ENCODE measurements at regions not wholly inside any gene's neighbourhood (a gene's known extent, or its start where the extent isn't known, plus 50 kb on each side); places are given as distances from the start of the nearest gene placed in this dataset.

- SMC1A ChIA-PET (ENCODE audit: uncharacterized antibody, unreplicated experiment): interaction anchor here (1.0 kb wide), 1 partner anchor 10 kb away, joined by 4 read pairs; no protein-coding TSS in a partner anchor
- no peak for TF ChIP-seq WRNIP1 (IDR thresholded peaks at IDR 0.05; ENCODE audit: borderline replicate concordance, low read depth, low read length)
- TF ChIP-seq CREM (IDR thresholded peaks at IDR 0.05; ENCODE audit: low read depth): no peak
- TF ChIP-seq HSF1 (IDR thresholded peaks at IDR 0.05; ENCODE audit: low read depth, low read length): no peak
- TF ChIP-seq YY1 (IDR thresholded peaks at IDR 0.05; ENCODE audit: low read depth, low read length): no peak
- TF ChIP-seq, protein P1, sequence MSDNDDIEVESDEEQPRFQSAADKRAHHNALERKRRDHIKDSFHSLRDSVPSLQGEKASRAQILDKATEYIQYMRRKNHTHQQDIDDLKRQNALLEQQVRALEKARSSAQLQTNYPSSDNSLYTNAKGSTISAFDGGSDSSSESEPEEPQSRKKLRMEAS (IDR thresholded peaks at IDR 0.05; ENCODE audit: low read depth, low read length): no peak
- no peak for TF ChIP-seq BMI1 (IDR thresholded peaks at IDR 0.05; ENCODE audit: borderline replicate concordance)
- TF ChIP-seq EGR1 (IDR thresholded peaks at IDR 0.05; ENCODE audit: borderline replicate concordance in 1 of 2, low read depth in 2 of 2, low read length in 2 of 2): no peak
- no peak for TF ChIP-seq CEBPZ (IDR thresholded peaks at IDR 0.05; ENCODE audit: low read depth, low read length)
- TF ChIP-seq, protein P2, sequence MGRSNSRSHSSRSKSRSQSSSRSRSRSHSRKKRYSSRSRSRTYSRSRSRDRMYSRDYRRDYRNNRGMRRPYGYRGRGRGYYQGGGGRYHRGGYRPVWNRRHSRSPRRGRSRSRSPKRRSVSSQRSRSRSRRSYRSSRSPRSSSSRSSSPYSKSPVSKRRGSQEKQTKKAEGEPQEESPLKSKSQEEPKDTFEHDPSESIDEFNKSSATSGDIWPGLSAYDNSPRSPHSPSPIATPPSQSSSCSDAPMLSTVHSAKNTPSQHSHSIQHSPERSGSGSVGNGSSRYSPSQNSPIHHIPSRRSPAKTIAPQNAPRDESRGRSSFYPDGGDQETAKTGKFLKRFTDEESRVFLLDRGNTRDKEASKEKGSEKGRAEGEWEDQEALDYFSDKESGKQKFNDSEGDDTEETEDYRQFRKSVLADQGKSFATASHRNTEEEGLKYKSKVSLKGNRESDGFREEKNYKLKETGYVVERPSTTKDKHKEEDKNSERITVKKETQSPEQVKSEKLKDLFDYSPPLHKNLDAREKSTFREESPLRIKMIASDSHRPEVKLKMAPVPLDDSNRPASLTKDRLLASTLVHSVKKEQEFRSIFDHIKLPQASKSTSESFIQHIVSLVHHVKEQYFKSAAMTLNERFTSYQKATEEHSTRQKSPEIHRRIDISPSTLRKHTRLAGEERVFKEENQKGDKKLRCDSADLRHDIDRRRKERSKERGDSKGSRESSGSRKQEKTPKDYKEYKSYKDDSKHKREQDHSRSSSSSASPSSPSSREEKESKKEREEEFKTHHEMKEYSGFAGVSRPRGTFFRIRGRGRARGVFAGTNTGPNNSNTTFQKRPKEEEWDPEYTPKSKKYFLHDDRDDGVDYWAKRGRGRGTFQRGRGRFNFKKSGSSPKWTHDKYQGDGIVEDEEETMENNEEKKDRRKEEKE (IDR thresholded peaks at IDR 0.05): no peak
- TF ChIP-seq FOXM1 (IDR thresholded peaks at IDR 0.05; ENCODE audit: low read depth, low read length): no peak
- Histone ChIP-seq H2AFZ (ENCODE audit: control insufficient read depth, low read depth, low read length) (no peak overlapping the region), H3K4me3 (no peak overlapping the region), H3K9ac (ENCODE audit: control insufficient read depth, insufficient read depth, low read length) (no peak overlapping the region), H3K9me3 (replicated peaks; ENCODE audit: control insufficient read depth, insufficient read depth, low read length) (no peaks in the 10 kb centered on the region), H3K79me2 (ENCODE audit: control insufficient read depth, insufficient read depth, low read length) (no peaks in the 10 kb centered on the region), H3K4me1 (ENCODE audit: control insufficient read depth, insufficient read depth, low read length) (no peaks in the 10 kb centered on the region), H3K4me2 (ENCODE audit: control insufficient read depth, insufficient read depth) (no peak overlapping the region), H3K27me3 (replicated peaks in 1 of 2; ENCODE audit: control insufficient read depth in 2 of 2, insufficient read depth in 2 of 2, low read length in 1 of 2) (no peaks in the 10 kb centered on the region), H3K36me3 (ENCODE audit: control insufficient read depth in 2 of 2, insufficient read depth in 2 of 2, low read length in 1 of 2) (no peaks in the 10 kb centered on the region), H3K27ac (ENCODE audit: control insufficient read depth, insufficient read depth) (no peak overlapping the region), H4K20me1 (ENCODE audit: control insufficient read depth, insufficient read depth) (no peaks in the 10 kb centered on the region)
- DNase-seq (ENCODE audit: low read depth, low spot score) (no peak), FAIRE-seq (no peak), ATAC-seq (no peak)
- 0% methylated on average over 1 of the region's 1 CpG for WGBS (ENCODE audit: insufficient coverage, insufficient replicate concordance, low lambda C conversion rate, missing lambda C conversion rate)
- RAD21 ChIA-PET (ENCODE audit: unreplicated experiment): no interaction called here
- intact Hi-C loops (cut with micrococcal nuclease; ENCODE audit: unreplicated experiment): no loop called here
- in situ Hi-C loops (cut with MboI): no loop called here
- BruUV-seq (replicated peaks): no TSS peak
- POLR2A ChIA-PET: no interaction called here
- CTCF ChIA-PET: interaction anchor here (1.3 kb wide), 1 partner anchor 10 kb away, joined by 4 read pairs; no protein-coding TSS in a partner anchor
Measured at GRCh38 chr6:152811785-152812184, 61.2 kb downstream of the VIP start.
